NCI-H2171 treated with DMSO at 0.1 percent for 48 hours (cell line): ENCODE measurements at regions not wholly inside any gene's neighbourhood (a gene's known extent, or its start where the extent isn't known, plus 50 kb on each side); places are given as distances from the start of the nearest gene placed in this dataset.

ENCODE experiments used
- DNase-seq: peaks from one replicate; lab custom pipeline; 2025; lab: John Stamatoyannopoulos, UW

- DNase-seq, result no peak
These were observed 1596.9 kb downstream of the PLA2G4A start for GRCh38 chr1:188425687-188426086.

GRCh38 chr1:188426561-188426960, 1597.8 kb downstream of the PLA2G4A start:
- no peak for DNase-seq

- no peak for DNase-seq
These were observed 1598.9 kb downstream of the PLA2G4A start for GRCh38 chr1:188427642-188428041.

DNA sequence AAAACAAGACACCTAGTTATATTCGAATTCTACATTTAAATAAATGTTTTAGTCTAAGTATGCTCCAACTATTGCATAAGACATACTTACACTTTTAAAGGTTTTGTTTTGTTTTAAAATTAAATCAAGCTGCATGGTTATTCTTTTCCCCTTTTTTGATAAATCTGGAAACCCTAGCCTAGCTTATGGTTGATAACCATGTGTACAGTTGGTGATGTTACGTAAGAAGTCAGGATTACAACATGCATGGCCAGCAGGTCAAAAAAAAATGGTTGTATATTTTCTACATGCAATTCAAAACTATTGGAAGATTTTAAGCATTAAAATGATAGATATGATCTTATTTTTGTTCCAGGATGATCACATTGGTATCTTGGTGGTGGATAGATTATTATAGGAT, 1600.6 kb downstream of the PLA2G4A start:
- no peak for DNase-seq

- no peak for DNase-seq
These were observed 1603.7 kb downstream of the PLA2G4A start for GRCh38 chr1:188432427-188432826.

DNA sequence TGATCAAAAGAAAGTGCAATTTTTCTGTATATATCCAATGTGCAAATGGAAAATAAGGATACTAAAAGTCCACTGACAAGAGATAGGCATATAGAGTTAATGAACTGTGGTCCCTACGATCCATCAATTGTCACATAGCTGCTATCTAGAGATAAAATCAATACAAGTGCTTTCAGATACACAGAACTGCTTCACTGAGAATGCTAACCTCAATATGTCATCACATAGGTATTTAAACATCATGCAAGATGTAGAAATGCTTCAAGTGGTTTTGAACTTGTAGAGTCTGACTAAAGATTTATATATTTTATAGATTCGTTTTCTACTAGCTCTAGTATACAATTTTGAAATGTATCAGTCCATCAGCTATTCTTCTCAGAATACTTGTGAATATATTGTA, 1604.7 kb downstream of the PLA2G4A start:
- no peak for DNase-seq

DNA sequence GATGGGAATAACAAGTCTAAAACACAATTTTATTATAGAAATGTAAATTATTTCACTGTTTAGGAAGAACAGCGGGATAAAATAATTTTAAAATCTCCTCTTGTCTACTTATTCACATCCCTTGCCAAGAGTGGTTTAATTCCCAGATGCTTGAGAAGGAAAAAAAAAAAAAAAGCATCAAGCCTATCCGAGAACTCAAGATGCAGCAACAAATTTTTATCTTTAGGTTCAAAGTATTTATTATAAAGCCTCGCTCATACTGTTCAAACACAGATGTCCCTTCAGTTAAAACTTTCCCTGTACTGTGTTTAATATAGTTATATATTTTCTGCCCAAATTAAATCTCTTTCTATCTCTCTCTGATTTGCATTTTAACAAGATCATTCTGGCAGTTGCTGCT, 1615.8 kb downstream of the PLA2G4A start:
- DNase-seq, result peak; percentile 2

- DNase-seq, result no peak
These were observed 1634.1 kb downstream of the PLA2G4A start for GRCh38 chr1:188462837-188463236.

GRCh38 chr1:188463919-188464318, 1635.2 kb downstream of the PLA2G4A start:
- DNase-seq, result peak; percentile 2

DNA sequence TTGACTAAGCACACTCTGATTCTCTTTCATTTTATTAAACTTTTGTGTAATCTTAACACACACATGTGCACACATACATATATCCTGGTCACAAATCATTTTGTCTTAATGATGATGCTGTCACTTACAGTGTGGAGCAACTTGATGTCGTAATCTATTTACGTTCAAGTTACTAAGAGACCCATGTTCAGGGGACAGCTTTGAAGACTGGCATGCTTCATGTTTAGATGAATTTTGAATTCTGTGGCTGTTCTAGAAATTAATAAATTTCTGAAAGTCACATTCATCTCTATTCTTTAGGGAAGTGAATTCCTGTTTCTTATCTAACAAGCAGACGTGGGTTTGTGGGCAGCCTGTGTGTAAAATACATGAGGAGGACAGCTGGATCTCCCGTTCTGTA, 1637.8 kb downstream of the PLA2G4A start:
- DNase-seq, result no peak

- no peak for DNase-seq
These were observed 1647.9 kb downstream of the PLA2G4A start for GRCh38 chr1:188476606-188477005.

DNA sequence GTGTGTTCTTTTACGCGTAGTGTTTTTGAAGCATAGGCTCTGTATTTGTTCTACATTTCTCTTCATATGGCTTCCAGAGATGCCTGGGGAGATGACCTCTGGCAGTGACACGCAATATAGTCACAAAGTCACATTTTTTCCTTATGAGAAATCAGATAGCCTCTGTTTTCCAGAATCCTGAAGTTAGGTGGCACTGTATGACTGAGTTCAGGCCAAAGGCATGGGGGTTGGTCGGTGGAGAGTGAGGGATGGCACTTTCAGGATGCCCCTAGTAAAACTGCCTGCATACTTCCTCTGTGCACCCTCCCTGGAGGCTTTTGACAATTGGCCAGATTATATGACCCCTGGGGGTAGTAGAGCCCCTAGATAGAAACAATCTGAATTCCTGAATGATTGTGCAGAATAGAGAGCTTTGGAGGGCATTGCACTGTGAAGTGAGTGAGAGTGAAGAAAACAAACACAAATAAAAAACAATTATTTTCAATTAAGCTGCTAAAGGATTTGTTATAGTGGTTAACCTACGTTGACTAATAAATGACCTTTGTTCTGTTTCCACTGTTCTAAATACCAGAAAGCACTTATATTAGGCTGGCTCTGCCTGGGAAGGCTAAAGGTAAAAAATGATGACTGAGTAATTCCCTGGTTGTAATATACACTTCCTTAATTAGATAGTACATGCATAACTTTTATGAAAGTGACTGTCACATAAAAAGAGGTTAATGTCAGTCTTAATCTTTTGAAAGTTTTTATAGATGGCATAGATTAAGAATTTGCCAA, 1660.8 kb downstream of the PLA2G4A start:
- DNase-seq, result no peak

GRCh38 chr1:188496506-188496905, 1667.8 kb downstream of the PLA2G4A start:
- peak; percentile 50 for DNase-seq

GRCh38 chr1:188497020-188497419, 1668.3 kb downstream of the PLA2G4A start:
- peak; percentile 53 for DNase-seq

- DNase-seq, result no peak
These were observed 1670.9 kb downstream of the PLA2G4A start for GRCh38 chr1:188499690-188500089.

- DNase-seq, result no peak
These were observed 1686.2 kb downstream of the PLA2G4A start for GRCh38 chr1:188514917-188515316.

- no peak for DNase-seq
These were observed 1688.4 kb downstream of the PLA2G4A start for GRCh38 chr1:188517139-188517538.

DNA sequence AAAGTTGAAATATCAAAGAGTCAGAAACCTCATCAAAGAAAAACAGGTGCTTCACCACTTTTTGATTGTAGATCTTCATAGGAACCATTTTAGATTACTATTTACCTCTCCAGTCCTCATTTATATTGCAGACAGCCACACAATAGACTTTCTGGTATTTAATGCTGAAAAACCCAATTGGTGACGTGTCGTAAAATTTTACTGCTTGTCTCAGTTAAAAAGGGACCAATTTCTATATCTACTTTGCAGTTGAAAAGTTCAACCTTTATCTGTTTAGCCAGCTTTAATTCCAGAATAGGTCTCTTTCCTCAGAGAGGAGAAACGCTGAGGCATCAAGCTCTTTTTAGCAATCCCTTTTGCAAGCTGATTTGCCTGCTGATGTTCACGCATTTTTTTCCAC, 1722.4 kb downstream of the PLA2G4A start:
- DNase-seq, result no peak

DNA sequence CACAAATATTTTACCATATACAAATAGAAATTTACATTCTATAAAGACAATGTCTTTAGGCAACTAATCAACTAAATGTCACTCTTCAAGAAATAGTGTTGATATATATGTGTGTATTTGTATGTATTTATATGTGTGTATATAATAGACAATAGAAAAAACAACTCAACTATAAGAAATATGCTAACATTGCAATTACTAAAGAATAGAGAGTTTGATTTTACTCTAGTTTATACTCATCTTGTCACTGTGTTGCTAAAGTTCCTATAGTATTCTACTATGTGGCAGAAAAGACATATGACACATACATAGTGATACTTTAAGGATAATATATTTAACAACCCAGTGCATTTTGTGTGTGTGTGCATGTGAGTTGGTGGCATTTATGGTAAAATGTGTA, 1728.3 kb downstream of the PLA2G4A start:
- no peak for DNase-seq

GRCh38 chr1:188582911-188583532, 1754.3 kb downstream of the PLA2G4A start:
- no peak for DNase-seq

DNA sequence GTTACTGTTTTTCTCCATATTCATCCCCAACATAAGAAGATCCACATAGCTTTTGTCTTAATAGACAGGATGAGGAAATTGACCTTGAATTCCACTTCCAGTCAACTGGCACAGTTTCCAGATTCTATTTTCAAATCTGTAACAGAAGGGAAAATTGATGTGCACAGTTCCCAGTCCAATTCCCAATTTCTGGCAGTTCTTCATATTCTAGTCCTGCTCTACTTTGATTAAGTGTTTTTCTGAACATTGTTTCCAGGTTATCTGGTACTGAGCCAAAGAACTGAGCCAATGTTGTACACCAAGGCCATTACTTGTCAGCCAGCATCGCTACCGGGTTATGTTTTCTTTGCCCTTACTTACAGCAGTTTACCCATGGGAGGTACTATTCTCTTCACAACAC, 1755.4 kb downstream of the PLA2G4A start:
- peak; percentile 6 for DNase-seq

- no peak for DNase-seq
These were observed 1761.9 kb downstream of the PLA2G4A start for GRCh38 chr1:188590641-188591040.

DNA sequence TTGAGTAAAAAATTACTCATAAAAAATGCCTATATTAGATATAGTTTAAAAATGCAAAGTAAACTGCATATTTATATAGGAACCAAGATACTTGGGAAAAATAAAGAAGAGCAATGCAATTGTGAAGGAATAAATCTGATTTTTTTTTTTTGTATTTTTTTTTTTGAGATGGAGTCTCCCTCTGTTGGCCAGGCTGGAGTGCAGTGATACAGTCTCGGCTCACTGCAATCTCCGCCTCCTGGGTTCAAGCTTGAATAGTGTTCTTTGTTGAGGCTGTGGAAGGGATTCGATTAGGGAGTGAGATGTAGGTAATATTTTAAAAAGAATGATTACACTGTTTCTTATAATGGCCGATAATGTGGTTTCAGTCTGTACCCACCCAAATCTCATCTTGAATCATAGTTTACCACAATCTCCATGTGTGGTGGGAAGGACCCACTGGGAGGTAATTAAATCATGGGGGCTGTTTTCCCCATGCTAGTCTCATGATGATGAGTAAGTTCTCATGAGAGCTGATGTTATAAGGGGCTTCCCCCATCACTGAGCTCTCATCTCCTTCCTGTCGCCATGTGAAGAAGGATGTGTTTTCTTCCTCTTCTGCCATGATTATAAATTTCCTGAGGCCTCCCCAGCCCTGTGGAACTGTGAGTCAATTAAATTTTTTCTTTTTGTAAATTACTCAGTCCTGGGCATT, 1765.9 kb downstream of the PLA2G4A start:
- DNase-seq, result no peak
